ENCODE measurements at regions not wholly inside any gene's neighbourhood (a gene's known extent, or its start where the extent isn't known, plus 50 kb on each side); places are given as distances from the start of the nearest gene placed in this dataset.

DNA sequence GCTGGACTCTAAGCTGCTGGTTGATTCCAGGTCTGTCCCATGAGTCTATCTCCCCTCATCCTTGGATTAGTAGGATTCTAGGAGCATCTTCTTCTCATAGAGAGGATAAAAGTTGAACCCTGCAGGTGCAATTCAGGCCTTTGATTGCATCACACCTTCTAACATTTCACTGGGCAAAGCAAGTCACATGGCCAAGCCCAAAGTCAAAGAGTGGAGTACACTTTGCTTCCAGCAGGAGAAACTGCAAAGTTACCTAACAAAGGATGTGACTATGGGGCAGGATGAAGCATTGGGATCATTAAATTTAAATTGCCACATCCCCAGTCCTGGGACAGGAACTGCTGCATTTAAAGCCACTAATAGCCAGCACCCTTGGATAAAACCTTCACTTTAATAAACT, 51.0 kb upstream of the EGFLAM start:
- DNase-seq, result no peak

DNA sequence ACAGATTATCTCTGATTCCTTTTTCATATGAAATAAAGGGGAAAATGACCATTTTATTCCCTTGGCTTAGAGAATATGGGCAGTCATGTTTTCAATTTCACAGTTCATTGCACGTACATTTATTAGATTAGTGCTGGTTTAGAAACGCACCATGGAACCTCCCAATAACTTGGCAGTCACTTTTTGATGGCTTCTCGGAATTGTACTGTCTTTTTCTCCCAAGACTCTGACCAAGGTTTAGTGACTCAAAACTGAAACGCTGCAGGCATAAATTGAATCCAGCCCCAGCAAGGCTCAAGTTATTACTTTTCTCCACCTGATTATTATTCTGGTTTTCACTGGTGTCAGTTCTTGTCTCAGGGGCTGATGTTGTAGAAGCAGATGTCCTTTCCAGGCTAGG, 55.6 kb upstream of the EGFLAM start:
- DNase-seq, result no peak

DNA sequence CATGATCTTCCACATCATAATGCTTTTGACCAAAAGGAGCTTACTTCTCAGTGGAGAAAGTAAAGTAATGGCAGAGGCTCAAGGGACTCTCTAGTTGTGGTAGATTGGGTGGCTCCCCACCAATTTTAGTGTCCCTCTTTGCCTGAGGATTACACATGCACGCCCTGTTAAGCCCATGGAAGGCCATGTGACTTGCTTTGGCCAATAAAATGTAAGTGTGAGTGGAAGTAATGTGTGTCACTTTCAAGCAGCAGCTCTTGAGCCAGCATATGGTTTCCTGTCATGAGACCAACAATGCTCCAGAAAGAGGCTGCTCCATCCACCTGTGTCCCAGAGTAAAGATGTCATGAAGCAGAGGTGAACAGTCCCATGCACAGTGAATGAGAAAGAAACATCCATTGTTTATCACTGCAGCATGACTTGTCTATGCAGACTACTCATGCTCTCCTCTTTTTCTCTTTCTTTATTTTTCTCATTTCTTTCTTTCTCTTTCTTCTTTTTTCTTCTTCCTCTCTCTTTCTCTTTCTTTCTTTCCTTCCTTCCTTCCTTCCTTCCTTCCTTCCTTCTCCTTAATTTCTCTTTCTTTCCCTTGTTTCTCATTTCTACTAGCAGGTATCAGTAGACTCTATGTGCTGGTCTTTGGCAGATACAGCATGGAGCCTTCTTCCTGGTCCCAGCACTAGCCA, 57.3 kb upstream of the EGFLAM start:
- no peak for DNase-seq

DNA sequence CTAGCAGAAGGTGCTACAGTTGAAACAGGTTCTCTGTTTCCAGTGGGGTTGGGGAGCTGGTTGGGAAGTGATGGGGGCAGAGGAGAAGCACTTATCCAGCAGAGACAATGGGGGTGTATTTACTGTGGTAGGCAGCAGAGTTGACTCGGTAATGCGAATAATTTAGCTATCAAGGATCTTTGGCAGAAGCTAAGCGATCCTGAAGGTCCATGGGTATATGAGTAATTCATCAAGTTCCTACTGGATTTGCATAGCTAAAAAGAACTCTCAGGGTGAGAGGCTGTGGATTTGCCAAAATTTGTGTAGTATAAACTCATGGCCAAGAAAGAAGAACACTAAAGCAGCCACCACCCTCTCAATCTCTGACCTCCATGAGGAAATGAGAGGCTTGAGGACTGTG, 61.2 kb upstream of the EGFLAM start:
- DNase-seq, result no peak

DNA sequence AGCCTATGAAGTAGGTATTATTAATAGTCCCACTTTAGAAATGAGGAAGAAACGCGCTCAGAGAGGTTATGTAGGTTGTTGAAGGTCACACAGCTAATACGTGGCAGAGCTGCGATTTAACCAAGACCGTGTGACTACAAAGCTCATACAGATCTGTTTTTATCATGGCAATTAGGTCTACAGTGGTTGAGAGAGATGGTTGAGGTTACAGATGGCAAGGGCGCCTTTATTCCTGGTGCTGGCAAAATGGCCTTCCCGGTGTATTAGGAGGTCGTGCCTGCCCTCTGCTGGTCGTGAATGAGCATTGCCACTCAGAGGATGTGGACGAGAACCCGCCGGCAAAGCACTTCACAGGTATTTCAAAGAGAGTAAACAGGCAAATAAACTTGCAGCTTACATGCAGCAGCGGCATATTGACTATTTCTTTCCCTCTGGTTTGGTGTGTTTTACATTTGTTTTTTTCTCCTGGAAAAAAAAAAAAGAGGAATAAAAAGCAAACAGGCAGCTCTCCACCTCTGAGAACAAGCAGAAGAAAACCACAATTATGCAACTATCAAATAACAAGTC, 65.3 kb upstream of the EGFLAM start:
- DNase-seq, result peak; percentile 88

DNA sequence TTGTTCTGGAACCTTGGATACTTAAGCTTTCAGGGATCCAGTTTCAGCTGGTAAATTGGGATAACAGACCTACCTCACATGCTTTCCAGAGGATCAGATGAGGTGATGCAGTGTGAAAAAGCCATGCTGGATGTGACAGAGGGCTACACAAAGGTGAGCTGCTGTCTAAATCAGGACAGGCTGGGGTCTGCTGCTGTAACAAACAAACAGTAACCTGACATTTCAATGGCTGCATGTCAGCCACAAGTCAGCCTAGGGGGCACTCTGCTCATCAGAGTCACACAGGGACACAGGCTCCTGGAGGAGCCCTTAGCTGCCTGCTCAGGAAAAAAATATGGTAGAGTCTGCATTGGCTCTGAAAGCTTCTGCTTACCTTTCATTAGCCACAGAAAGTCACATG, 66.7 kb upstream of the EGFLAM start:
- no peak for DNase-seq

DNA sequence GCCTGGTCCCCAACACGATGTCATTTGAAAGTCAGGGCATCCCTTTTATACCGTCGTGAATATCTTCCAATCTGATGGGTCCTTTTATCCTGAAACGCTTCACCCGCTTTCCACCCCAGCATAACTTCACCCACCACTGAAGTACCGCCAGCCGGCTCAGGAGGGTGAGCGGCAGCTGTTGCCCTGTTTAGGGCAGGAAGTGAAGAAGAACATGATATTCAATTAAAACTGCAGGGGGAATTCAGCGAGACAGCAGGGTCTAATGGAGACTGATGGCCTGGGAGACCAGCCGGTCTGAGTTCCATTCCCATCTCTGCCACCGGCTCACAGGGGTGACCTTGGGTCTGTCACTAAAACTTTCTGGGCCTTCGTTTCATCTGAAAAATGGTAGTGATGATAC, 68.2 kb upstream of the EGFLAM start:
- no peak for DNase-seq

DNA sequence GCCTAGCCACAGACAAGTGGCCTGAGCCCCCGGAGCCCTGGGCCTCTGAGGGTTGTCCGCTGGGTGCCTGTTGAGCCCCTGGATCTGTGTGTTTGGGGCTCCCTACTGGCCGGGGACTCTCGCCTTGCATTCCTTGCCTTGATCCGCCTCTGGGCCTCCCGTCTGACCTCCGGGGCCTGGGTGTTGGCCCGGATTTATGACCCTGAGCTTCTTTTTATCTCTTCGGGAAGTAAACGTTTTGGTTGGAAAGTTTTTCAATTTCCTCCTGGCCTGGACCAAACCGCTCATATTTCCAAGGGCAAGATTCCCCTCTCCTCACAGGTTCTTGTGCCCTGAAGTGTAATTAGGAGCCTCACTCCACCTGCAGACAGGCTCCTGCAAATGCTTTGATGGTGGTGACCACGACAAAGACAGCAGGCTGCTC, 69.3 kb upstream of the EGFLAM start:
- no peak for DNase-seq

DNA sequence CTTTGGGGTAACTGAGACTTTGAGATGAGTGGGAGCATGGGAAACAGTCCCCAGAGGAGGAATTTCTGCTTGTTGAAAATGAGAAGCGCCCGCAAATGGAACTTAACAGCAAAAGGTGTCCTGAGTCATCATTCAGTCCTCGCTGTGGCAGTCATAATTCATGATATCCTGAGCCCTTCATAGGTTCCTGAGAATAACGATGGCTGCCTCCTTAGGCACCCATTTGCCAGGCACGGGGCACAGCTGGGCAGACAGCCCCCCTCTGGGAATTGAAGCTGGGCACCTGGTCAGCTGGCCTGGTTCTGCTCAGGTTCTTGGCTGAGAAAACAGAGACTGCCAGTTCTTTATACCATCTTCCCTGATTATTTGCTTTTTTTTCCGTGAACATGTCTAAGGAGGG, 69.8 kb upstream of the EGFLAM start:
- DNase-seq, result no peak

DNA sequence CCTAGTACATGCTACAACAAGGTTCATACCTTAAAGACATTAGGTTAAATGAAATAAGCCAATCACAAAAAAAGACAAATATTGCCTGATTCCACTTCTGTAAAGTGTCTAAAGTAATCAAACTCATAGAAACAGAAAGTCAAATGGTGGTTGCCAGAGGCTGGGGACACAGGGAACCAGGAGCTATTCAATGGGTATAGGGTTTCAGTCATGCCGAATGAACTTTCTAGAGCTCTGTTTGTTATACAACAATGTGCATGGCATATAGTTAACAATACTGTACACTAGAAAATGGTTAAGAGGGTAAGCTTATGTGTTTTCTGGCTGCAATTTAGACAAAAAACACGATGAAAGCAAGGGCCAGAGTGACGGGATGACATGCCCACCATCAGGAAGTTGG, 70.8 kb upstream of the EGFLAM start:
- DNase-seq, result peak; percentile 75

DNA sequence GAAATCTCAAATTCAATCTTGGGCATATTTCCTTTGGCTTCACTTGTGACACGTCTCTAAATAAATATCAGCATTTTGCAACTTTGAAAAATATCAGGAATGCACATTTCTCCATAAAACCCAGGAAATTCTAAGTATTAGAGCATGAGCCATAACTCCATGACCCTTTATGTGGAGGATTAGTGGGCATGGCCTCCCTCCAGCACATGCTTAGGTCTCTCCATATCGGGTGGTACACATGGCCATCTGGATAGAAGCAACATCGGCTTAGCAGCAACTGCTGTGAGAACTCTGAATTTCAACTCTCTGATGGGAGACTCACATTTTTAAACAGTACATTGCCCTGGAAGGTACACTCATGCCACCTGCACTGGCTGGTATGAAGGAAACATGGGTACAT, 73.7 kb upstream of the EGFLAM start:
- DNase-seq, result no peak

DNA sequence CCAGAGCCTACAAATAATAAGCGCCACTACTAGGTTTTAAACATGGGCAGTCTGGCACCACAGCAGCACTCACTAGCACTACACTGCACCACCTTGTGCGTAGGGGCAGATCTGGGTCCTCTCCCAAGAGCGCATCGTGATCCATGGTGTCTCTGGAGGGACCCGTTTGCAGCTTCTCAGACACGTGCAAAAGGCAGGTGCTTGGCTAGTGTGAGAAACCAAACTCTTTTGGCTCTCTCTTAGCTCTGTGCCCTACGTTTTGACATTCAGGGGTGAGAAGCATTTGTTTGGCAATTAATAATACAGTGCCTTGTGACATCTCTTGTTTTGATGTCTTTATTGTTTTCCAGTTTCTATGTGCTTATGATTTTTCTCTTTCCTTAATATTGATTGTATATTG, 75.4 kb upstream of the EGFLAM start:
- DNase-seq, result no peak

DNA sequence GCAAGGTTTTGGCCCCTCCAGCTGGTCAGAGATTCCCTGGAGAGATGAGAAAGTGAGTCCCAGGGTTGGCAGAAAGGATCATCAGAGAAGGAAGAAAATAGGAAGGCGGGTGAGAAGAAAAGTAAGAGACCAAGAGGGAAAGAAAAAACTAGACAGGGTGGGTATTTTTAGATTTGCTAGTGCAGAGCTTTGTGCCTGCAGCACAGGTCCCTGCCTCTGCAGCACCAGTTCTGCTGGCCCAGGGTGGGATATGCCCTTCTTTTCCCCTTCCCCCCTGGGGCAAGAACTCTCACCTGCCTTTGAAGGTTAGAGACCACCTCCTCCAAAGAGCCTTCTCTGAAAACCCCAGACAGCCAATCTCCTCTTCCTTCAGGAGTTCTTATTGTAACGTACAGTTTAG, 90.3 kb upstream of the EGFLAM start:
- no peak for DNase-seq

DNA sequence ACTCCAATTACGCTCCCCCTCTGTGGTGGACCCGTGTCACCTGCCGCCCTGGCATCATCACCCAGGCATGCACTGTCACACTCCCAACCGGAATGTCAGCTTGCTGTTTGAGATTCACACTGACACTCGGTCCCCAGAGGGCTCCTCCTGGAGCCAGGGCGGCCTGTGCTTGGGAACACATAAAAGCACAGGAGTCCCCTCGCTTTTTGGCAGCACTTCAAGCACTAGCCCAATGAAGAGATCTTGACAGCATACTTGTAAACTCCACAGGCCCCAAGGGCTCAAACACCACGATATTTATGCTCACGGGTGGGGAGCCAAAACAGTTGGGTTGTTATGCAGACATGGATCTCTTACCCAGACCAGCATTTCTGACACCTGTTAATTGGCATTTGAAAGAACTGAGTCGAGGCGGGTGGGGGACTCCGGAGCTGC, 90.8 kb upstream of the EGFLAM start:
- DNase-seq, result no peak

DNA sequence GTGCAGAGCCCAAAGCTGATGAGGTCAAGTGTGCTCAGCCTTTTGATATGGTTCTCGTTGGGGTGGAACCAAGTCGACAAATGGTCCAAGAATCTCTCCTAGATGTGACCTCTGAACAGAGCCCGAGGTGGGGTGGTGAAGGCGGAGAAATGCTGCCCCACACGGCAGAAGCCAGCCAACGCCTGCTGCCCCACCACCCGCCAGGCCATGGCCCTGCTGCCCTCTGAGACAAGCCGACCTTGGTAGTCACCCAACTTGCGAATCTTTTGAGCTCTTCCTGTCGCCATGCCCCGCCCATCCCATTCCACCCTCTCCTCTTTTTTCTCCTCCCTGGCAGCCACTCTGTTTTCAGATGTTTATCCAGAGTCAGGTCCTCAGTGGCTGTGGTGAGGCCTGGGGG, 91.5 kb upstream of the EGFLAM start:
- DNase-seq, result no peak

DNA sequence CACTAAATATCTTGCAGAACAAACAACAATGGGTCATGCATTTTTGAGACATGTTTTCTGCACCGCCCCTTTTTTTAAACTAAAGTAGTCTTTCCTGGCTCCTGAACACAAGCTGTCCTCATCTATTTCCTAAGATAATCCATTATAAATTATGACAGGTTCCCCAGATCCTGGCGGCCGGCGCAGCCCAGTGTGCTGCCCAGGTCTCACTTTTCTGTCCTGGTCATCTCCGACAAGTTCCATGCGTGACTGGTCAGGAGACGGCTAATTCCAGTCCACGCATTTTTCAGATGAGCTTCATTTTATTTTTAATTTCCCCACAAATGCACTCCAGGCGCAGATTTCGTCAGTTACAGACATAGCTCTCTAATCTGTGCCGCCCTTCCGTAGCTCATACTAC, 92.9 kb upstream of the EGFLAM start:
- no peak for DNase-seq

DNA sequence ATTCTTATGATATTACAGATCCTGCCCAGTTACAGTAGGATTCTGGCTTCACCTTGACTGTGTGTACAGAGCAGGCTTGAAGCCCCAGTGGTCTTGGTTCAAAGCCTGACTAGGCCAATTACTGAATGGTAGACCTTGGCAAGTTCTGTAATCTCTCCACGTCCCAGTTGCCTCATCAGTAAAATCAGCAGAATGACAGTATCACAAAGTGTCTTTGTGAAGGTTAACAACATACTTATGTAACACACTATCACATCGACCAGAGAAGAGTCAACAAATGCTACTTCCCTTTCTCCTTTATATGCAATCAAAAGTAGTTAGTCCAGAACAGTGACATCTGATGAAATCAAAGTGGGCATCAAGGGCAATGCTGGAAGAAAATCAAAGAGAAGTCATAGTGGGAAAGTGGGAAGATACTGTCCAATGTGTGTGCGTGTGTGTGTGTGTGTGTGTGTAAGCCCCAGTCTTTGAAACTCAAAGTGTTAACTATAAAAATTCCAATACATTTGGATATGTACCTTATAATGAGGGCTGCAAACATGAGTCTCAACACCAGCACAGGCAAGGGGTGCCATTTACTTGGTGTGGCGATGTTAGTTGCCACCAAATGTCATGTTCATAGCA, 93.5 kb upstream of the EGFLAM start:
- DNase-seq, result no peak

DNA sequence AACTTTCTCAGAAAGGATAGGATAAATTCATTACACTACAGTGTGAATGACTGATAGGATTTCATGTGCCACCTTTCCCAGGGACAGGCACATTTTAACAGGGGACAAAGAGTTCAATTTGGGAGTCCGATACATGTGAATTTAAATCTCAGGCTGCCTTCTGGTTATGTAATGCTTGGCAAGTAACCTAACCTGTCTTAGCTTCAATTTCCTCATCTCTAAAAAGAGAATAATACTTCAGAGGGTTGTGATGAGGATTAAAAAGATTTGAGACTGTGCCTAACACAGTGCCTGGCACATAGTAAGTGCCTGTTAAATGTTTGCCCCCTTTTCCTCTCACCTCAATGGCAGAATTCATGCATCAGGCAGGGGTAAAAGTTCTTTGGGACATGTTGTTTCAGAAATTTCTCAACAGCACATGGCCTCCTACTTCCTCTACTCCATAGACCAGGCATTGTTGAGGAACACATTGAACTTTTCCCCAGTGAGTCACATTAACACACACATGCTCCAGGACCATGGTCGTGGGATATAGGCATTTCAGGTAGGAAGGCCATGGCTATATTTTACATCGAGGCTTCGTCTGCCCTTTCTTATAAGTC, 94.6 kb upstream of the EGFLAM start:
- no peak for DNase-seq

DNA sequence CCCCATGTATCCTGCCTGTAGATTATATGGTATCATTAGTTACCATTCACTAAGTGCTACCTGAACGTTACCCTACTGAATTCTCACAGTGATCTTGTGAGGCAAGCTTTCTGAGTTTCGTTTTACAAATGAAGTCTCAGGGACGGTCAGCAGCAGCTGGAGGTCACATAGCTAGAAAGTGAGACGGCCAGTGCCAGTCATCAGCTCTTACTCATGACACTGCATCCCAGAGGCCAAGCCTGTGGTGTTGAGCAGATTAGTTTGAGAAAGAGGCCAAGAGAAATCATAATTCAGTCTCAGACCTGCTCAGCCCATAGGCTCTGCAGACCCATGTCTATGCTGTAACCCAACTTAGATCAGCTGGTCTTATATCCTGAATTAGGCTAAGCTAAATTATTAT, 95.7 kb upstream of the EGFLAM start:
- no peak for DNase-seq

DNA sequence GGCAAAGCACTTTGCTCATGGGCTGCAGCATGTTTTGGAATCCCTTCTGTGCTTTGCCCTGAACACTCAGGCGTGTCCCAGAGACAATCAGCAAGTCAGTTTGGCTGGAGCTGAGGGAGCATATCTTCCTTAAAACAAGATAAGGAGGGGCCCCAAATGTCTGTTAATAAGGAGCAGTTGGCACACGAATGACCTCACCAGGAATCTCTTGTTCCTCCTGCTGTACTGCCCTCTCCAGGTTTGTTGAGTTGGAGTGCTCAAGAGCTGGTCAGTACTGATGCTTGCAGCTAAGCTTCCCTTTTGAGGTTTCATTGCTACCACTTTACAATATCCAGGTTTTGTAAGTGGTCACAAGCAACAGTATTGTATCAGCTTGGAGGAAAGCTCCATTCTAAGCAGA, 101.3 kb upstream of the EGFLAM start:
- DNase-seq, result no peak

DNA sequence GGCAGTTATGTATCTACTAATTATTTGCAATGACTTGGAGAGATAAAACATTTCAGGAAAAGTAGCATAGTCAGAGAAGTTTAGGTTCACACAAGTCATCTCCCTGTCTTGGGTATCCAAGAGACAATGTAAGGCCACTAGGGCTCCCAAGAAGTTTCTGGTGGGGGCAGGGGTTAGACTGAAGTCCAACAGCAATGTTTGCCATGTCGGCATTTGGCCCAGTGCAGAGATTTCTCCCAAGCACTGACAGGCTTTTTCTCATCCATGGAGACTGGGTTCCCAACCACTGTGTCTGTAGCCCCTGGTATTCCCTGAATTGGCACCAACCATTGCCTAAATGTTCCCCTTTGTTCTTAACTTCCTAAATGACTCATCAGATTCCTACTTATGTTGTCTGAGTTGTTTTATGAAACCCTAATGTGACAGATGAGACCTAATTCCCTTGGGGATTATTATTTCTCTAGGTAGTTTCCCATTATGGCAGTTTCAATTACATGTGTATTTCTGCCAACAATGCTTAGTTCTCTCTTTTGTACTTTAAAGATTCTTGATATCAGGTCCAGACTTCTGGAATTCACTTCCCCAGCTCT, 103.6 kb upstream of the EGFLAM start:
- DNase-seq, result no peak

DNA sequence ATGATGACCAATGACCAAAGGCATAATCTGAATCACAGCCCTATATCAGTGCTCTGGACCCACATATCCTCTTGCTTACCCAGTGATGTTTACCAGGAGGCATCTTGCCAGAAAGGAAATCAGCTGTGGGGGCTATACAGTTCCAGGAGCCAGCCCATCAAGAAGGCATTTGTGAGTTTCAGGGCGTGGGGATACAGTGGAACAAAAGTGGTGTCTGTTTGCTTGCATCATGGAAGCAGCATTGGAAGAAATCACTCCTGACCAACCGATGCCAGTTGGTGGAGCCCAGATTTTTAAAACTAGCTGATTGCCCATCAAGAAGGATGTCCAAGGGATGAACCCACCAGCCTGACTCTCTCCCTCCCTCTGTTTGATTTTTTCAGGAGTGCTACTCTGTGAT, 106.5 kb upstream of the EGFLAM start:
- no peak for DNase-seq

DNA sequence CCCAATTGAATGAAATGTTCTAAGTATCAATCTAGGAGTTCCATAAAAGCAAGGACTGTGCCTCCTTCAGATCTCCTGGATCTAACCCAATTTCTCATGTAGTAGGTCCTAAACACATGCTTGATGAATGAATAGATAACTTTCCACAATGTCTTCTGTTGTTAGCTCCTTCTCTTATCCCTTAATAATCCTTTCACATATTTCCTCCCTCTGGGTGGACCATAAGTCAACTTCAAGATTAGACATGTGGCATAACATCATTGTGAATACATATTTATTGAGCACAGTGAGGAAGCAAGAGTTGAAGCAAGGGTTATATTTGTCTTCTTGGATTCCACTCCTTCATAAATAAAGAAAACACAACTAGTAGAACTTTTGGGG, 108.6 kb upstream of the EGFLAM start:
- no peak for DNase-seq

DNA sequence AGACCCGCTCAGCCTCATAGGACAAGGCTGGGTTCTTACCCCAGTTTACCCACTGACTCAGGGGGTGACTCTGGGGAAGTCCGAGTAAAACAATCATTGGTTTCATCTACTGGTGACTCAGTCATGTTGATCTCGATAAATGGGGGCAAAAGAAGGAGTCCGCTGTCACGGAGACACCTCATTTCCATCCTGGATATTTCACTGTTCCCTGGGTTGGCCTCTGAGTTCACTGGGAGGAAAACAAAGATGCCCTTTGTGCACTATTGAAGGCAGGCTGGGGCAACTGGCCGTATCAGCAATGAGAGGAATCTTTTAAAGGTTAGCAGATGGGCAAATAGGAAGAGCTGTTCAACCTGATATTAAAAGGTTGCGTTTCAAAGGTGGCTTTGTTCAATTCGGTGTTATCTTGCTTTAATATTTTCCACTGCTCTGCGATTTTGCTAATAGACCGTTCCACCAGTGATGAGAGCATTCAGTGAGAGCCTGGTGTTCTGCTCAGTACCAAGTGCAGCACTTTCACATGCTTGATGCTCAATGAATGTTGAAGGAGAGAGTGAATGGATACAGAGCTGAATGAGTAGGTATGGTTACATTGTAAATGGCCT, 110.2 kb upstream of the EGFLAM start:
- DNase-seq, result no peak
